GM18907 (cell line): ENCODE measurements at regions not wholly inside any gene's neighbourhood (a gene's known extent, or its start where the extent isn't known, plus 50 kb on each side); places are given as distances from the start of the nearest gene placed in this dataset.

ENCODE experiments used
- ATAC-seq: cut with Tn5 transposase; IDR thresholded peaks from one replicate; pipeline ENCODE4 v1.9.1; 2021; ENCODE audit warnings: mild to moderate bottlenecking, moderate library complexity; ENCODE audit not compliant: unreplicated experiment

DNA sequence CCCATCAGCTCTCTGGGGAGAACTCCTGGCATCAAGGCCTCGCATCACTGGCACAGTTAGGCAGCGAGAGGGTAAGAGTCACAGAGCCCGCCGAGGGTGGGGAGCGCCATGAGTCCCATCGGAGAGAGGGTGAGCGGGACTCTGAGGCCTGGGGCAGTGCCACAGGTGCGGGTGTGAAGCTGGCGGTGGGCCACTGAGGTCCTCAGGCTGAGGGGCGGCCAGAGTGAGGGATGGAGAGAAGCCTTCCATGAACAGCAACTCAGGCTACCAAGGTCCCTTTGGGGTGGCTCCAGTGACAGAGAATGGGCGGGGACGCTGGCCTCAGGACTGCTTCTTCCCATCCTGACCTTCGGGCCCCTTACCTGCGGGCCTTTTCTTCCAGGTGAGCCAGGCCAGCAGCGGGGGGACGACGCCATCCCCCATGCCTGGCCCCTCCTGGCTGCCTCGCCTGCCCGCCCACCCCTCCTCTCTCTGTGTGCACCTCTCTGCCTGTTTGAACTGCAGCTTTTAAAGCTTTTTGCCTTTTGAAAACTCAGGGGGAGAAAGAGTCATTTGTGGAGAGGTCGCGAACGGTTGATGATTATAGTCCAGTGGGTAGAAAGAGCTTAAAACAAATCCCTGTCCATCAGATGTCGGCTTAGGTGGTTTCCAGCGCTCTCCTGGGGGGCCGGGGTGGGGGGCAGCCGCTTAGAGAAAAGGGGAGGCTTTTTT lies 149.3 kb upstream of the GSE1 start:
- ATAC-seq, result no peak

DNA sequence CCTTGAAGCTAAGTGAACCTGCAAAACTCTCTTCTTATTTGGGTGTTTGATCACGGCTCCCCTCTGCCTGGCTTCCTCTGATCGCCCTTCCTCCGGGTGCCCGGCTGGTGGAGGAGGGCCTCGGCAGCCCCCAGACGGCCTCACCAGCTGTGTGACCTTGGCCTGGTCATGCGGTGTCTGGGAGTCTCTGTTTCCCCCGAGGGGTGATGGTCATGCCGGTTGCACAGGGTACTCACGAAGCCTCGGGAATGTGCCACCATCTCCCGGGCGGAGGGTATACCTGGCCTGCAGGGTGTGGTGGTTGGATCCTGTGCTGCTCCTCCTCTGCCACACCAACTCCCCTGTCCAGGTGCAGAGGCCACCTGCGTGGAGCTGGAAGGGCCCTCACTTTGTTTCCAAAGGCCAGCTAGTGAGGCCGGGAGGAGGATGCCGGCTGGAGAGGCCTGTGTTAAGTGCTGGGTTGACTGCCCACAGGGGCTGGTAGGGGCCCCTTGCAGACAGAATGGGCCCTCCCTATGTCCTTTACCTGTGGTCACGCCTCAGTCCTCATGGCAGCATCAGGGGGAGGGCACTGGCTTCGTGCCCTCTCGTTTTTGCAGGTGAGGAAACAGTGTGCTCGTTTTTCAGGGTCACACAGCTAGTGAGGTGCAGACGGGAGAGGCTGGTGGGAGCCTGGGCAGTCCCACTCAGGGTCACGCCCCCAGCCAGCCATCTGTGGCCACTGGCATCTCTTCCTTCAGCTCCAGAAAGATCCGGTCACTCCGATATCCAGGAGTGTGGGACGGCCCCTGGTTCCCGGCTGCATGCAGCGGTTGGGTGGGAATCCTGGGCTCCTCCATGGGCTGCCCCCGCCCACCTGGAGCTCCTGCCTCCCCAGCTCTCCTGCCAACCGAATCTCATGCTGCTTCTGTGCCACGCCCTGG lies 148.5 kb upstream of the GSE1 start:
- ATAC-seq, result no peak

DNA sequence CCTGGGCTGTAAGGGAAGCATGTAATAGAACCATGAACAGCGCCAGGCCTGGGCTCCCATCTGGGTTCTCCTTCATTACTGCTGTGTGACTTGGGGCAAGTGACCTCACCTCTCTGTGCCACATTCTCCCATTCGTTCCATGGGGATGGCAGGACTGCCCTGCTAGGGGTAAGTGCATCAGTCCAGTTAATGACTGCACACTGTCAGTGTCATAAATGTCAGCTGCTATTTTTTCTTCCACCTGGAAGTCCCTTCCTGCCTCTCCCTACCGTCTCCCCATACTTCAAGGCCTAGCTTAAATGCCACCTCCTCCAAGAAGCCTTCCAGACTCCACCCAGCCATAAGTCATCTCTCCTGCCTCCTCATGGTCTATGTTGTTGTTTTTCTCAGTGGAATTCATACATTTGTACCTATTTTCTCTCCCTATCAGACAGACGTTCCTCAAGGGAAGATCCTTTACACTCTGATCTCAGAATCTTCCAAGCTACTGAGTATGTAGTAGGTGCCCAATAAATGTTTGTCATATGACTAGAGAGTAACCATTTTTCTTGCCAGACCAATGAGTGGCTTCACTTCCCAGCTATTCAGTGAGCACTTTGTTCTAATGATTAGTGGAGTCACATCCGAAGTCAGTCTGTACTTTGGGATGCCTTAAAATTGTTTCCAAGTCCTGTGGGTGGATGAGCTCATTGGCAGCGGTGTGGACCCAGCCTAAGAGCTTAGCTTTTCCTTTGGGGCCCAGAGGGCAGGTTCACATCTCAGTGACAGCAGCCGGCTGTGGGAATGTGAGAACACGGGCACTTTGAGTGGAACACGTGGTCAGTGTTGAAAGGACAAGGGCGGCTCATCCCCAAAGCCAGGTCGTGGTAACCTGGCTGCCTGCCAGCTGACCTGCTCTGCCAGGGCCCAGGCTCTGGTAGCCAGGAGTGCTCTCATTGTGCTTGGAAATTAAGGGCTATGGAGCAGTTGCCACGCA lies 147.5 kb upstream of the GSE1 start:
- no peak for ATAC-seq

DNA sequence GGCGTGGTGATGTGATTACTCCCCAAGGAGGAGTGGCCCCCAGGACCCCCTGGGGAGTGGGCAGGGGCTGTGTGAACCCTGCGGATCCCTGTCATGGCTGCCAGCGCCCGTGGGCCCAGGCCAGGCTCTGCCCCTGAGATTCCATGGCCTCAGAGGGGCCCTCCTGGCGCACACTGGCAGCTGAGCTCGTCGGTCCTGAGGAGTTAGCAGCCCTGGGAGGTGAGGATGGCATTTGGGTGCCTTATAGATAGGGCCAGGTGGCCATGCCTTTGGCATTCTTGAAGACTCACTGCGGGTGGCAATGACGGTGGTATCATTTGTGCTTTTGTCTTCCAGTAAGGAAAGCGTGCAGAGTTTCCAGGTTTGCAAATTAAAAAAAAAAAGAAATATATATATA lies 146.8 kb upstream of the GSE1 start:
- ATAC-seq, result no peak

DNA sequence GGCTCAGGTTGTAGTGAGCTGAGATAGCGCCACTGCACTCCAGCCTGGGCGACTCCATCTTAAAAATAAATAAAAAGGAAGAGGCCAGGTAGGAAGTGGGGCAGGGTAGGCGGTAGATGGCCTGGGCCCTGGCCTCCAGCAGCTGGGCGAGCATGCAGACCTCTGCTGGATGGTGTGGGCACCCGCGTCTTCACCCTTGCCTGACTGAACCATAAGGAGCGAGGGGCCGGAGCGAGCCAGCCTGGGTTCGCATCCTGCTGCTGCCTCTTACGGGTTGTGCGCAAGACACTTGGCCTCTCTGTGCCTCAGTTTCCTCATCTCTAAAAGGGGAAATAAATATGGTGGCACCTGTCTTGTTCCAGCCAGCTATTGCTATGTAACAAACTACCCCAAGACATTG lies 146.1 kb upstream of the GSE1 start:
- ATAC-seq, result no peak

DNA sequence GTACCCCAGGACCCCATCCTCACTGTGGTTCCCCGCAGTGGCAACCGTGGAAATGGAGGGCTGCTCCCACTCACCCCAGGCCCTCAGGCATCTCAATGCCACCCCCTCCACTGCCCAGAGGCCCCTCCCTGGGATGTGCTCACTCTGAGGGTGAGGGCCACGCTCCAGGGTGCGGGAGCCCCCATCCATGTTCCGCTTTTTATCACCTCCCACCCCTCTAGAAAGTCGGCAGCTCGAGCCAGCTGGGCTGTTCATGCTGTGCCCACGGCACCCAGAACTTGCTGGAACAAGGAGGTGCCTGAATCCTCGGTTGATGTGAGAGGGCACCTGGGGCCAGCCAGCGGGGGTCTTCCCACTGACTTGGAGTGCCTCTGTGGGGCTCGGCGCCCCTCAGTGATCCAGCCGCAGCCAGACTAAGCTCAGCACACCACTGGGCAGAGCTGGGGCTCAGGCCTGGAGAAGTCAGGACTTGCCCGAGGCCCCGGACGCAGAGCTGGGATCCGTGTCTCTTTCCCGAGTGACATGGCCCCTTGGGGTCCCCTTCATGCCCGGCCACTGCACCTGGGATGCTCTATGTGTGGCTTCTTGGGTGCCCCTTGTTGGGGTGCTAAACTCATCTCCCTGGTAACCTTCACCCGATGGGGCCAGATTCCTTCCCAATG lies 143.1 kb upstream of the GSE1 start:
- ATAC-seq, result no peak

DNA sequence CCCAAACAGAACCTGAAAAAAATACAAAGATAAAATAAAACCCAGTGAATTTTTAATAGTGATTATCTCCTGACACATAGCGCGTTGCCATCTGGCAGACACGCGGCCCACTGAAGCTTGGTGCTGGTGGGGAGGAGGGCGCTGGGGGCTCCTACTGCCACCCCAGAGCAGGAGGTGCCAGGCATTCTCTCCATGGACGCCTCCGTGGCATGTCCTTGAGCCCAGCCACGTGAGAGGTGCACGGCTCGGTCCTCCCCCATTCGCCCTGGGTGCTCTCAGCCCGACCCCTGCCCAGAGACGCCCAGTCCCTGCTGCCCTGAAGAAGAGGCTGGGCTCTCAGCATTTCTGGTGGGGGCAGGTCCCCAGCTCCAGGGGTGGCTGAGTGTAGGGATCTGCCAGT lies 142.2 kb upstream of the GSE1 start:
- no peak for ATAC-seq

DNA sequence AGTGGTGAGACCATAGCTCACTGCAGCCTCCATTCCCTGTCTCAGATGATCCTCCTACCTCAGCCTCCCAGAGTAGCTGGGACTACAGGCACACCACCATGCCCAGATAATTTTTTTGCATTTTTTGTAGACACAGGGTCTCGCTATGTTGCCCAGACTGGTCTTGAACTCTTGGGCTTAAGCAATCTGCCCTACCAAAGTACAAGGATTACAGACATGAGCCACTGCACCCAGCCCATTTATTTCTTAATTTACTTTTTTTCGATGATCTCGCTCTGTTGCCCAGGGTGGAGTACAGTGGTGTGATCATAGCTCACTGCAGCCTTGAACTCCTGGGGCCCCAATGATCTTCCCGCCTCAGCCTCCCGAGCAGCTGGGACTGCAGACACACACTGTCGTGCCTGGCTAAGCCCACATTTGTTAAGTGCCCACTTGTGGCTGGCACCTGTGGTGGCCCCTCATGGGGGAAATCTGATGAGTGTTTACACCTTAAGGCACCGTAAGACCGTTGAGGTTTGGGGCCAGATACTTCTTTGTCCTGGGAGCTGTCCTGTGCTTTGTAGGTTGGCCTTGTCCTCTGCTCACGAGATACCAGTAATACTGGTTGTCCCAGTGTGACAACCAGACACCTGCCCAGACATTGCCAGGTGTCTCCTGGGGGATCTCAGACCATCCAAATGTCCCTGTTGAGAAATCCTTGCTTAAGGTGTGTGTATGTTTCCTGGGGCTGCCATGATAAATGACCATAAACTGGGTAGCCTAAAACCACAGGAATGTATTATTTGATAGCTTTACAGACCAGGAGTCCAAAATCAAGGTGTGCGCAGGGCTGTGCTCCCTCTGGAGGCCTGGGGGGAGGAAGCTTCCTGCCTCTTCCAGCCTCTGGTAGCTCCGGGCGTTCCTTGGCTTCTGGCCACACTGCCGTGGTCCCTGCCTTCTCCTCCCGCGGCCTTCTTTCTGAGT lies 141.4 kb upstream of the GSE1 start:
- ATAC-seq, result no peak

DNA sequence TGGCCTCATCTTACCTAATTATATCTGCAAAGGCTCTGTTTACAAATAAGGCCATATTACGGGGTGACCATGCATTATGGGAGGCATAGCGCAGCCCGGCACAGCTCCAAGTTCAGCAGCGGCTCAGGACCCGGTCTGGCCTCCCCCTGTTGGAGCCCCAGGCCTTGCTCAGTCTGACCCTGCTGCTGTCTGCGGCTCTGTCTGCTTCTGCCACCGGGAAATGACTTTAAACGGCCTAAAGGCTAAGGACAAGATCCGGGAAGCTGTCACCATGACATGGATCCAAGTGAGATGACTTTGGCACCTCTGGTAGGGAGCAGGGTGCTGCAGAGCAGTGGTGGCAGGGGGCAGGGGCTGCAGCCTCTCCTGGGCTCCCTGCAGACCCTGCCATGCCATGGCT lies 140.6 kb upstream of the GSE1 start:
- ATAC-seq, result no peak

DNA sequence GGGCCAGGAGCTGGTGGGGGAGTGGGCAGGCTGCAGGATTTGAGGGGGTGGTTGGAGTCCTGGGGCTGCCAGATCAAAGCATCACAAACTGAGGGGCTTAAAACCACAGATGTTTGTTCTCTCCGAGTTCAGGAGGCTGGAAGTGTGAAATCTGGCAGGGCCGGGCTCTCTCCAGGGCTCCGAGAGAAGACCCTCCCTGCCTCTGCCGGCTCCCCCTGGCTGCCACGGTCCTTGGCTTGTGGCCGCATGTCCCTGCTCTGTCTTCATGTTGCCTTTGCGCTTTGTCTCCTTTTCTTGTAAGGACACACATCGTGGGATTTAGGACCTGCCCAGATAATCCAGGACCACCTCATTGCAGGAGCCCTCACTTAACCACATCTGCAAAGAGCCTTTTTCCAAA lies 139.8 kb upstream of the GSE1 start:
- no peak for ATAC-seq

DNA sequence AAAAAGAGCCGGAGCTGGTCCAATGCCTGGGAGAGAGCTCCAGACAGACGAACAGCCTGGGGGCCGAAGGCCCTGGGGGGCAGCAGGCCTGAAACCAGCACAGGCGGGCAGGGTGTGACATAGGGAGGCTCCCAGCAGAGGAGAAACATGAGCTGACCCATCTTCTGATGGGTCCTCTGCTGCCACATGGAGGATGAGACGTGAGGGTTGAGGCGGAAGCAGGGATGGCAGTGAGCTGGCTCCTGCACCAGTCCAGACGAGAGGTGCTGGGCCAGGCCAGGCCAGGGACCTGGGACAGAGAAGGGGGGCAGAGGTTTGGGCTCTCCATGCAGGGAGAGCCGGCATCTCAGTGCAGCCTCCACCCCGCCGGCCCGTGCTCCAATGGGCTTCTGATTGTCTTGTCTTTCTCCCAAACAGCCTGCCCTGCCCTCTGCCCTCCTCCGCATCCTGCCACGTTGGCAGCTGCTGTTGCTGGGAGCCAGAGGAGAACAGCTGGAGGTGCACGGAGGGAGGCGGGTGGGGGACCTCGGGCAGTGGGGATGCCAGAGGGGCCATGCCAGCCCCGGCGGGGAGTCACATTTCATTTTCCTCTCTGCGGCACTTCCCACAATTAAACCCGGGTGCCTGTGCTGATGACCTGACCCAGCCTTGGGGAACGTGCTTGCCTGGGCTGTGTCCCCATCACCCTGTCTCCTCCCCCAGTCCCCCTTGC lies 139.1 kb upstream of the GSE1 start:
- ATAC-seq, result no peak

DNA sequence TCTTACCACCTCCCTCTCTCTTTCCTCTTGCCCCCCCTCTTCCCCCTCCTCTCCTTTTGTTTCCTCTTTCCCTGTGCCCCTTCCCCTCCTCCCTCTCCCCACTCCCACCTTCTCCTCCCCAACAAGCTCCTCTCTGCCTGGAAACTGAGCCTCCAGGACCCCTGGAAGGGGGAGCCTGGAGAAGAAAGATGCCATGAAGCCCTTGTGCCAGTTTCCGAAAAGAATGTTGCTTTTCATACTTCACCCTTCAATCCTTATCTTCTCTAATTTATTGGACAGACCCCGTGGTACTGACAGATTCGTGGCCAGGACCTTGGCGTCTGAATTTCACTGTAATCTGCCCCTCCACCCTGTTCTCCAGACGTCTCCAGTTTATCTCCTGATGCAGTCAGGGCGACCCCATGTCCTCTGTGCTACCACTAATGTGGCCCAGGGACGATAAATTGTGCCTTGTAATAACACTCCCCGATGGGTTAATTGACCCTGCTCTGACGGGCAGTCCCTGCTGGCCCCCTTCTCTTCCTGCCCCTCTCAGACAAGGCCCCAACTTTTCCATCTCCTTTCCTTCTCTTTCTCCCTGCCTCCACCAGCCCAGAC lies 138.4 kb upstream of the GSE1 start:
- no peak for ATAC-seq

DNA sequence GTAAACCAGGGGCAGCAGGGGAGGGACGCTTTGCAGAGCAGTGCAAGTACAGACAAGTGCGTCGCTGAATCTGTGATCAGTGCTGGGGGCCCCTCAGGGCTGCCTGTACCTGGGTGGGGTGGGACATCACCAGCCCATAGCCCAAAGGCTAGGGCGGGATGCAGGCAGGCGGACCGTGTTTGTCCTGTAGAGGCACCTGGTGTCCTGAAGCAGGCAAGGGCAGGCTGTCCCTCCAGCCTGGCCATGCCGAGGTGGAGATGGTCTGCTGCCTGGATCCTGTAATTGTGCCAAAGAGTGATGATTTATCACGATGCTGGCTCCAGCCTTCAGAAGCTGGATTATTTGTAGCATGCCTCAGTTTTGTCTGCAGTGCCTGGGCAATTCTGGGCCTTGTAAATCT lies 137.9 kb upstream of the GSE1 start:
- ATAC-seq, result no peak

DNA sequence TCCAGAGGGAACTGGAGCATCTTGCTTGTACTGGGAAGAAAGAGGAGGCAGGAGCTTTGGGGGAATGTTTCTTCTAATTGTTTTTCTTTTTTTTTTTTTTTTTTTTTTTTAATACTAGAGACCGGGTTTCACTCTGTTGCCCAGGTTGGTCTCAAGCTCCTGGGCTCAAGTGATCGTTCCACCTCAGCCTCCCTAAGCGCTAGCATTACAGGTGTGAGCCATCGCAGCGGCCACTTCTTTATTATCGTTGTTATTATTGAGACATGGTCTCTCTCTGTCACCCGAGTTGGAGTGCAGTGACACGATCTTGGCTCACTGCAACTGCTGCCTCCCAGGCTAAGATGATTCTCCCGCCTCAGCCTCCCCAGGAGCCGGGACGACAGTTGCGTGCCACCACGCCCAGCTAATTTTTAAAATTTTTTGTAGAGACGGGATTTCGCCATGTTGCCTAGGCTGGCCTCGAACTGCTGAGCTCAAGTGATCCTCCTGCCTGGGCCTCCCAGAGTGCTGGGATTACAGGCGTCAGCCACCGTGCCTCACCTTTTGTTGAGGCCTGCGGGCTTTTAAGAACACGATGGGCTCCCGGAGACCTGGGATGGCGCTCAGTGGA lies 137.3 kb upstream of the GSE1 start:
- no peak for ATAC-seq

DNA sequence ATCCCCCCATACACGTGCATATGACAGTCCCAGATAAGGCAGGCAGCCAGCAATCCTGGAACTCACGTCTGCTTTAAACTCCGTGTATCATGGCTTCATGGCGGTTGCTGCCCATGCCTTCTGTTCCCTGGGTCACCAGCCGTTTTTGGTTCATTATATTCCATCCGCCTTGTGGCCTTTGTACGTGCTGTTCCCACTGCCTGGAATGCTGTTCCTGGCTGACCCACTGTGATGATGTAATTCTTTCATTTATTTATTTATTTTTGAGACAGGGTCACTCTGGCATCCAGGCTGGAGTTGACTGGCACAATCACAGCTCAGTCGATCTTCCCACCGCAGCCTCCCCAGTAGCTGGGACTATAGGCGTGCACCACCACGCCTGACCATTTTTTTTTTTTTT lies 136.7 kb upstream of the GSE1 start:
- ATAC-seq, result no peak

DNA sequence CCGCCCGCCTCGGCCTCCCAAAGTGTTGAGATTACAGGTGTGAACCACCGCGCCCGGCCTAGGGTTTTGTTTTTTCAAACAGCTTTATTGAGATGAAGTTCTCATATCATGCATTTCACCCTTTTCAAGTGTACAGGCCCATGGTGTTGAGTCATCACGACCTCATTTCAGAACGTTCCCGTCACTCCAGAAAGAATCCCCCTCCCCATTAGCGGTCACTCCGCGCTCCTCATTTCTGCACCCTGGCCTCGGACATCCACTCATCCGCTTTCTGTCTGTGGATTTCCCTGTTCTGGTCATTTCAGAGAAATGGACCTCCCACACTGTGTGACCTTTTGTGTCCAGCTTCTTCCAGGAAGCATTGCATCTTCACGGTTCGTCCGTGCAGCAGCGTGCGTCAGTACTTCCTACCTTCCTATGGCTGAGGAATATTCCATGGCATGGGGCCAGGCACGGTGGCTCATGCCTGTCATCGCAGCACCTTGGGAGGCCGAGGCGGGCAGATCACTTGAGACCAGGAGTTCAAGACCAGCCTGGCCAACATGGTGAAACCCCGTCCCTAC lies 135.2 kb upstream of the GSE1 start:
- ATAC-seq, result no peak

DNA sequence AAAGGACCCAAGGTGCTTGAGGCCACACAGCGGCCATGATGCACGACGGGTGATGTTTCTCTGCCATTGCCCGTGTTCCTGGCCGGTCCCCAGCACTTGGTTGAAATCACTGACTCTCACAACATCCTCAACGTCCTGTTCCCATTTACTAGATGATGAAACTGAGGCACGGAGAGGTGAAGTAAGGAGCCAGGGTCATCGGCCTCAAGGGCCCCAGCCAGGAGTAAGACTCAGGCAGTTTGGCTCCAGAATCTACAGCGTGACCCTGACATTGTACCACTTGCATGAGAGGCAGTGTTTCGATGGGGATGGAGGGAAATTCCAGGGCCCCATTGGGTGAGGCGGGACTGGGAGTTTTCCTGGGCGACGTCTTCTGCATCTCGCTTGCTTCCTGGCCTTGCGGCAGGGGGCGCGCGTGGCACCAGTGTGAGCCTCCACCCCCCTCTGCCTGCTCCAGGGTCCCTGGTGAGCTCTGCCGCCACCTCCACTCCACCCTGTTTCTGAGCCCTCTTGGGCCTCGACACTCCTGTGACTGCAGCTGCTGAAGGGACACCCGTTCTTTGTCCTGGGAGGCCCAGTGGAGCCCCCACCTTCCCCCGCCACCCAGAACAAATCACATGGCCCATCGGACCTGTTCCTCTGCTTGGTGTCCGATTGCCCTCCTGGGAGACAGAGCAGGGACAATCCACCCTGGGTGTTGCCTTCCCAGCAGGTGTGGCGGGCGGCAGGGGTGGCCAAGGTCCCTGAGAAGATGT lies 133.0 kb upstream of the GSE1 start:
- no peak for ATAC-seq
